HEK293 (cell line): ENCODE measurements at regions not wholly inside any gene's neighbourhood (a gene's known extent, or its start where the extent isn't known, plus 50 kb on each side); places are given as distances from the start of the nearest gene placed in this dataset.

ENCODE experiments used
- CTCF ChIA-PET: fragments of 350-600 bp; formaldehyde crosslinking; extraction: SDS; loops from one replicate; lab custom pipeline; 2021; ENCODE audit warnings: antibody characterized with exemption; lab: Yijun Ruan, JAX
- POLR2A ChIA-PET: fragments of 300-600 bp; formaldehyde crosslinking; extraction: SDS; loops from one replicate; lab custom pipeline; 2020; ENCODE audit warnings: antibody characterized with exemption, inconsistent platforms; lab: Yijun Ruan, JAX
- H3K27ac ChIP-seq: fragments of 200-500 bp; sonication (Bioruptor generic); 2 replicates; pipeline ENCODE4 v1.5.1; 2014; ENCODE audit warnings: low read depth, low read length, control low read depth, inconsistent platforms; ENCODE audit errors: extremely low read depth
- H3K36me3 ChIP-seq, 2 experiments: fragments of 200-500 bp in 1 of 2; sonication (Bioruptor generic) in 1 of 2; 1 replicate in 1 of 2; 2 replicates in 1 of 2; pipeline ENCODE4 v1.5.1; 2014 to 2017; ENCODE audit warnings: inconsistent platforms in 2 of 2, low read length in 2 of 2; ENCODE audit not compliant: control insufficient read depth in 2 of 2, insufficient read depth in 1 of 2
- H3K4me1 ChIP-seq: fragments of 200-500 bp; sonication (Bioruptor generic); 2 replicates; pipeline ENCODE4 v1.5.1; 2014; ENCODE audit warnings: mild to moderate bottlenecking, low read length, inconsistent platforms; ENCODE audit not compliant: control insufficient read depth, insufficient read depth
- H3K4me3 ChIP-seq: 2 replicates; pipeline ENCODE4 v1.5.1; 2011; ENCODE audit warnings: low read depth, mild to moderate bottlenecking, control low read depth, low read length, moderate library complexity
- H3K9me3 ChIP-seq: fragments of 200-500 bp; sonication (Bioruptor generic); 2 replicates; pipeline ENCODE4 v1.5.1; 2014; ENCODE audit warnings: low read depth, low read length, inconsistent platforms; ENCODE audit not compliant: control insufficient read depth, insufficient read depth
- EGR2 ChIP-seq: fragments of 450-650 bp; formaldehyde crosslinking; IDR thresholded peaks from 2 replicates; pipeline ENCODE4 v1.5.1; 2016; ENCODE audit warnings: low read depth, missing biosample characterization, missing genetic modification characterization
- IKZF3 ChIP-seq: fragments of 450-650 bp; IDR thresholded peaks from 2 replicates; pipeline ENCODE4 v1.5.0; 2018; ENCODE audit warnings: missing biosample characterization, mild to moderate bottlenecking, missing genetic modification characterization, moderate library complexity
- RBAK ChIP-seq: fragments of 450-650 bp; formaldehyde crosslinking; IDR thresholded peaks from 2 replicates; pipeline ENCODE4 v1.5.1; 2016; ENCODE audit warnings: missing biosample characterization, missing genetic modification characterization
- YY1 ChIP-seq: fragments of 450-650 bp; formaldehyde crosslinking; IDR thresholded peaks from 2 replicates; pipeline ENCODE4 v1.5.1; 2018; ENCODE audit warnings: missing biosample characterization, missing genetic modification characterization
- ZBTB10 ChIP-seq: fragments of 450-650 bp; formaldehyde crosslinking; IDR thresholded peaks from 2 replicates; pipeline ENCODE4 v1.5.1; 2016; ENCODE audit warnings: missing biosample characterization, missing genetic modification characterization
- ZBTB26 ChIP-seq: fragments of 450-650 bp; formaldehyde crosslinking; optimal IDR thresholded peaks from 2 replicates; pipeline ENCODE3; 2016; ENCODE audit warnings: missing biosample characterization, mild to moderate bottlenecking, missing genetic modification characterization
- ZEB2 ChIP-seq: fragments of 450-650 bp; formaldehyde crosslinking; IDR thresholded peaks from 2 replicates; pipeline ENCODE4 v1.5.1; 2016; ENCODE audit warnings: missing biosample characterization, missing genetic modification characterization
- ZNF132 ChIP-seq: fragments of 450-650 bp; formaldehyde crosslinking; IDR thresholded peaks from 2 replicates; pipeline ENCODE4 v1.5.1; 2017; ENCODE audit warnings: missing biosample characterization, missing genetic modification characterization, borderline replicate concordance
- ZNF140 ChIP-seq: fragments of 450-650 bp; formaldehyde crosslinking; IDR thresholded peaks from 2 replicates; pipeline ENCODE4 v1.5.1; 2016; ENCODE audit warnings: missing biosample characterization, missing genetic modification characterization
- ZNF174 ChIP-seq: fragments of 450-650 bp; formaldehyde crosslinking; IDR thresholded peaks from 2 replicates; pipeline ENCODE4 v1.5.0; 2017; ENCODE audit warnings: missing biosample characterization, mild to moderate bottlenecking, missing genetic modification characterization
- ZNF18 ChIP-seq: fragments of 450-650 bp; formaldehyde crosslinking; IDR thresholded peaks from 2 replicates; pipeline ENCODE4 v1.5.1; 2016; ENCODE audit warnings: missing biosample characterization, missing genetic modification characterization
- ZNF184 ChIP-seq: fragments of 450-650 bp; IDR thresholded peaks from 2 replicates; pipeline ENCODE4 v1.5.1; 2018; ENCODE audit warnings: missing biosample characterization, mild to moderate bottlenecking, missing genetic modification characterization
- ZNF292 ChIP-seq: fragments of 450-650 bp; formaldehyde crosslinking; IDR thresholded peaks from 2 replicates; pipeline ENCODE4 v1.5.1; 2016; ENCODE audit warnings: low read depth, missing biosample characterization, missing genetic modification characterization, borderline replicate concordance
- ZNF311 ChIP-seq: fragments of 450-650 bp; formaldehyde crosslinking; IDR thresholded peaks from 2 replicates; pipeline ENCODE4 v1.5.1; 2017; ENCODE audit warnings: missing biosample characterization, missing genetic modification characterization, borderline replicate concordance
- ZNF350 ChIP-seq: fragments of 450-650 bp; formaldehyde crosslinking; IDR thresholded peaks from 2 replicates; pipeline ENCODE4 v1.5.0; 2017; ENCODE audit warnings: missing biosample characterization, mild to moderate bottlenecking, missing genetic modification characterization
- ZNF433 ChIP-seq: fragments of 450-650 bp; formaldehyde crosslinking; IDR thresholded peaks from 2 replicates; pipeline ENCODE4 v1.5.1; 2016; ENCODE audit warnings: missing biosample characterization, missing genetic modification characterization, low read depth
- ZNF518A ChIP-seq: fragments of 450-650 bp; formaldehyde crosslinking; conservative IDR thresholded peaks from 2 replicates; pipeline ENCODE4 v1.5.1; 2016; ENCODE audit warnings: low read depth, missing biosample characterization, missing genetic modification characterization
- ZNF521 ChIP-seq: fragments of 450-650 bp; formaldehyde crosslinking; IDR thresholded peaks from 2 replicates; pipeline ENCODE4 v1.5.1; 2017; ENCODE audit warnings: missing biosample characterization, mild to moderate bottlenecking, missing genetic modification characterization
- ZNF549 ChIP-seq: fragments of 450-650 bp; IDR thresholded peaks from 2 replicates; pipeline ENCODE4 v1.5.1; 2018; ENCODE audit warnings: missing biosample characterization, missing genetic modification characterization, mild to moderate bottlenecking, inconsistent platforms, moderate library complexity
- ZNF623 ChIP-seq: fragments of 450-650 bp; formaldehyde crosslinking; IDR thresholded peaks from 2 replicates; pipeline ENCODE4 v1.5.1; 2016; ENCODE audit warnings: missing biosample characterization, missing genetic modification characterization
- ZNF692 ChIP-seq: fragments of 450-650 bp; formaldehyde crosslinking; IDR thresholded peaks from 2 replicates; pipeline ENCODE4 v1.5.1; 2016; ENCODE audit warnings: missing biosample characterization, missing genetic modification characterization
- ZNF747 ChIP-seq: fragments of 450-650 bp; formaldehyde crosslinking; IDR thresholded peaks from 2 replicates; pipeline ENCODE4 v1.5.1; 2016; ENCODE audit warnings: missing biosample characterization, missing genetic modification characterization

- Histone ChIP-seq H3K4me1 (no peaks in the 10 kb centered on the region), H3K27ac (no peak overlapping the region), H3K4me3 (no peak overlapping the region), H3K9me3 (no peaks in the 10 kb centered on the region), H3K36me3 (no peaks in the 10 kb centered on the region)
- TF ChIP-seq ZBTB10 (tag by site-specific recombination), result no peak
- TF ChIP-seq ZNF747 (tag by site-specific recombination), result no peak
- no peak for TF ChIP-seq ZNF518A (tag by site-specific recombination)
- no peak for TF ChIP-seq IKZF3 (tag by site-specific recombination)
- no peak for TF ChIP-seq ZNF350
- no peak for TF ChIP-seq ZNF433 (tag by site-specific recombination)
- TF ChIP-seq ZNF184 (tag by site-specific recombination), result no peak
- TF ChIP-seq ZNF692 (tag by site-specific recombination), result no peak
- TF ChIP-seq ZBTB26 (tag by site-specific recombination), result no peak
- no peak for TF ChIP-seq ZNF549 (tag by site-specific recombination)
- no peak for TF ChIP-seq ZEB2
- no peak for TF ChIP-seq EGR2 (tag by site-specific recombination)
- no peak for TF ChIP-seq ZNF521
- TF ChIP-seq RBAK (tag by site-specific recombination), result no peak
- TF ChIP-seq ZNF623, result no peak
- no peak for TF ChIP-seq ZNF311
- ChIA-PET POLR2A (interaction anchor here (1.4 kb wide), 1 partner anchor 457 kb away, joined by 3 read pairs; the partner anchor contains the start of gene ID4), CTCF (interaction anchor here (0.6 kb wide), 1 partner anchor 92 kb away, joined by 3 read pairs; no protein-coding TSS in a partner anchor)
Measured at GRCh38 chr6:19380293-19380692, 456.9 kb upstream of the ID4 start.

GRCh38 chr6:19382676-19383075 lies 454.5 kb upstream of the ID4 start:
- Histone ChIP-seq H3K27ac (no peak overlapping the region), H3K36me3 (no peaks in the 10 kb centered on the region), H3K4me3 (no peak overlapping the region), H3K9me3 (no peaks in the 10 kb centered on the region), H3K4me1 (no peaks in the 10 kb centered on the region)
- CTCF ChIA-PET, result no interaction called here
- POLR2A ChIA-PET, result no interaction called here
- TF ChIP-seq ZNF184 (tag by site-specific recombination), result no peak
- TF ChIP-seq ZNF140, result no peak
- TF ChIP-seq ZNF18, result no peak
- TF ChIP-seq ZNF132 (tag by site-specific recombination), result no peak
- no peak for TF ChIP-seq YY1 (tag by site-specific recombination)
- TF ChIP-seq ZNF292, result no peak
- TF ChIP-seq ZNF174 (tag by site-specific recombination), result no peak
